Stomach smooth muscle (tissue), 2 donors: ENCODE measurements at regions not wholly inside any gene's neighbourhood (a gene's known extent, or its start where the extent isn't known, plus 50 kb on each side); places are given as distances from the start of the nearest gene placed in this dataset.

ENCODE experiments used
- H3K27ac ChIP-seq: one replicate; pipeline ENCODE4 v1.7.0; 2013; ENCODE audit warnings: mild to moderate bottlenecking, low read length, inconsistent platforms
- H3K27me3 ChIP-seq, 2 donors: one replicate each; pipeline ENCODE4 v1.7.0; 2013; ENCODE audit warnings: low read length in 2 of 2; ENCODE audit not compliant: insufficient read depth in 2 of 2, control insufficient read depth in 1 of 2
- H3K36me3 ChIP-seq, 2 donors: one replicate each; pipeline ENCODE4 v1.7.0; 2013; ENCODE audit warnings: low read length in 2 of 2; ENCODE audit not compliant: control insufficient read depth in 2 of 2, insufficient read depth in 2 of 2
- H3K4me1 ChIP-seq: one replicate; pipeline ENCODE4 v1.7.0; 2013; ENCODE audit warnings: low read length; ENCODE audit not compliant: control insufficient read depth, insufficient read depth
- H3K4me3 ChIP-seq, 2 donors: one replicate each; pipeline ENCODE4 v1.7.0; 2013; ENCODE audit warnings: low read length in 2 of 2
- H3K9ac ChIP-seq, 2 donors: one replicate each; pipeline ENCODE4 v1.7.0; 2013; ENCODE audit warnings: low read length in 2 of 2, mild to moderate bottlenecking in 1 of 2
- H3K9me3 ChIP-seq, 2 donors: one replicate each; pipeline ENCODE4 v1.7.0; 2013; ENCODE audit warnings: low read length in 2 of 2; ENCODE audit not compliant: control insufficient read depth in 2 of 2
- donor health status: healthy.
- donor health status: Pancreatic carcinoma.

DNA sequence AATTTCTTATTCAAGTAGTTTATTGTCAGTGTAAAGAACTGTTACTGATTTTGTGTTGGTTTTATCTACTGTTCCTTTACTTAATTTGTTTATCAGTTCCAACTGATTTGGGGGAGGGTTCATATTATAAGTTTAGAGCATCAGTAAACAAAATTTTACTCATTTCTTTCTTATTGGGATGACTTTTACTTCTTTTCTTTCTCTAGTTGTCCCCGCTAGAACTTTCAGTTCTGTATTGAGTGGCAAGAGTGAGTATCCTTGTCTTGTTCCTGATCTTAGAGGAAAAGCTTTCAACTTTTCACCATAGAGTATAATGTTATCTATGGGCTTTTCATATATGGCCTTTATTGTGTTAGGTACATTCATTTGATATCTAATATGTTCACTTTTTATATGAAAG is 584.1 kb downstream of the LRFN5 start:
- no peaks in the 10 kb centered on the region for H3K36me3 ChIP-seq
- no peaks in the 10 kb centered on the region for H3K27me3 ChIP-seq
- H3K9me3 ChIP-seq, result no peaks in the 10 kb centered on the region
- no peak overlapping the region for H3K9ac ChIP-seq
- peaks cover 4% of the 10 kb centered on the region for H3K4me1 ChIP-seq
- H3K4me3 ChIP-seq, result no peak overlapping the region
- no peak overlapping the region for H3K27ac ChIP-seq

- H3K9ac ChIP-seq, result no peak overlapping the region
- H3K4me3 ChIP-seq, result no peak overlapping the region
- H3K9me3 ChIP-seq, result no peaks in the 10 kb centered on the region
- H3K27me3 ChIP-seq, result no peaks in the 10 kb centered on the region
- no peaks in the 10 kb centered on the region for H3K36me3 ChIP-seq
- H3K27ac ChIP-seq, result no peak overlapping the region
- H3K4me1 ChIP-seq, result no peaks in the 10 kb centered on the region
These were observed 581.2 kb downstream of the LRFN5 start for GRCh38 chr14:42187846-42188245.

- Histone ChIP-seq H3K9me3 (no peaks in the 10 kb centered on the region), H3K36me3 (no peaks in the 10 kb centered on the region), H3K4me3 (no peak overlapping the region), H3K27me3 (no peaks in the 10 kb centered on the region), H3K9ac (no peak overlapping the region), H3K4me1 (no peaks in the 10 kb centered on the region), H3K27ac (no peak overlapping the region)
These were observed 579.0 kb downstream of the LRFN5 start for GRCh38 chr14:42185718-42186117.

DNA sequence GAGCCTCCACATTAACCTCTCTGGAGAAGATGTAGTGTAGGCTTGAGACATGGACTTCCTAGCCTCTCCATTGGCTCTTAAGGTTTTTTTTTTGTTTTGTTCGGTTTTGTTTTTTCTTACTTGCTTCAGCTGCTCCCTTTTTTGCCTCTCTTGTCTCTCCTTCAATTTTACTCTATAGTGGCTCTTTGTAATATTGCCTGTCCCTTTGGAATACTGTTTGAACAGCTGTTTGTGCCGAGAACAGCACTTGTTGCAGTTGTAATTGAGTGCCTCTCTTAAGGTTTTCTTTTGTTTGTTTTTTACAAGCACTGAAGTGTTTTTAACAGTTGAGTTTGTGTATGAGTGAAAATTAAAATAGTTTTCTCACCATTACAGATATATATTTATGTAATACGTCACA is 567.7 kb downstream of the LRFN5 start:
- Histone ChIP-seq H3K4me1 (no peaks in the 10 kb centered on the region), H3K4me3 (no peak overlapping the region), H3K9me3 (no peaks in the 10 kb centered on the region), H3K9ac (no peak overlapping the region), H3K27ac (no peak overlapping the region), H3K27me3 (no peaks in the 10 kb centered on the region), H3K36me3 (no peaks in the 10 kb centered on the region)

- Histone ChIP-seq H3K36me3 (no peaks in the 10 kb centered on the region), H3K4me3 (no peak overlapping the region), H3K9me3 (no peaks in the 10 kb centered on the region), H3K27me3 (no peaks in the 10 kb centered on the region), H3K9ac (no peak overlapping the region), H3K4me1 (no peaks in the 10 kb centered on the region), H3K27ac (no peak overlapping the region)
These were observed 566.5 kb downstream of the LRFN5 start for GRCh38 chr14:42173206-42173605.

- no peak overlapping the region for H3K9ac ChIP-seq
- no peaks in the 10 kb centered on the region for H3K36me3 ChIP-seq
- no peaks in the 10 kb centered on the region for H3K9me3 ChIP-seq
- H3K27me3 ChIP-seq, result no peaks in the 10 kb centered on the region
- H3K27ac ChIP-seq, result no peak overlapping the region
- H3K4me1 ChIP-seq, result no peaks in the 10 kb centered on the region
- H3K4me3 ChIP-seq, result no peak overlapping the region
These were observed 565.6 kb downstream of the LRFN5 start for GRCh38 chr14:42172304-42172703.

- H3K4me1 ChIP-seq, result no peaks in the 10 kb centered on the region
- H3K9ac ChIP-seq, result no peak overlapping the region
- no peaks in the 10 kb centered on the region for H3K36me3 ChIP-seq
- H3K4me3 ChIP-seq, result no peak overlapping the region
- H3K27me3 ChIP-seq, result no peaks in the 10 kb centered on the region
- H3K9me3 ChIP-seq, result no peaks in the 10 kb centered on the region
- no peak overlapping the region for H3K27ac ChIP-seq
These were observed 556.5 kb downstream of the LRFN5 start for GRCh38 chr14:42163136-42163535.

DNA sequence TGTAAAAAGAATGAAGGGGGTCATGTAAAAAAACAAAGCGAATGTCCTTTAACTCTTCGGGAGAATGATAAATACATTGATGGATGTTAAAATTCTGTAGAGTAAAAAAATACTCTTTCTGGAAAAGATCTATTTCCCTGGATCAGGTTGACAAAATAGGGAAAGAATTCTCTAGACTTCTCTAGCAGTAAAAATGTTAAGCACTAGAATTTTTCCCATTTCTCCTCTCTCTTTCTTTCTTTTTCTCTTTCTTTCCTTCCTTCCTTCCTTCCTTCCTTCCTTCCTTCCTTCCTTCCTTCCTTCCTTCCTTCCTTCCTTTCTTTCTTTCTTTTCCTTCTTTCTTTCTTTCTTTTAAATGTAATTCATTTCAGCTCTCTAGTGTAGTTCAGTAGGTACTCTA is 552.5 kb downstream of the LRFN5 start:
- Histone ChIP-seq H3K4me1 (no peaks in the 10 kb centered on the region), H3K36me3 (no peaks in the 10 kb centered on the region), H3K4me3 (no peak overlapping the region), H3K9ac (no peak overlapping the region), H3K27me3 (no peaks in the 10 kb centered on the region), H3K9me3 (no peaks in the 10 kb centered on the region), H3K27ac (no peak overlapping the region)

- no peaks in the 10 kb centered on the region for H3K27me3 ChIP-seq
- H3K9me3 ChIP-seq, result no peaks in the 10 kb centered on the region
- no peak overlapping the region for H3K27ac ChIP-seq
- no peak overlapping the region for H3K4me3 ChIP-seq
- H3K9ac ChIP-seq, result no peak overlapping the region
- H3K4me1 ChIP-seq, result no peaks in the 10 kb centered on the region
- H3K36me3 ChIP-seq, result no peaks in the 10 kb centered on the region
These were observed 543.1 kb downstream of the LRFN5 start for GRCh38 chr14:42149609-42150261.

- no peak overlapping the region for H3K27ac ChIP-seq
- H3K4me1 ChIP-seq, result no peaks in the 10 kb centered on the region
- H3K27me3 ChIP-seq, result no peaks in the 10 kb centered on the region
- H3K9me3 ChIP-seq, result no peaks in the 10 kb centered on the region
- H3K9ac ChIP-seq, result no peak overlapping the region
- H3K4me3 ChIP-seq, result no peak overlapping the region
- no peaks in the 10 kb centered on the region for H3K36me3 ChIP-seq
These were observed 539.1 kb downstream of the LRFN5 start for GRCh38 chr14:42145766-42146165.

DNA sequence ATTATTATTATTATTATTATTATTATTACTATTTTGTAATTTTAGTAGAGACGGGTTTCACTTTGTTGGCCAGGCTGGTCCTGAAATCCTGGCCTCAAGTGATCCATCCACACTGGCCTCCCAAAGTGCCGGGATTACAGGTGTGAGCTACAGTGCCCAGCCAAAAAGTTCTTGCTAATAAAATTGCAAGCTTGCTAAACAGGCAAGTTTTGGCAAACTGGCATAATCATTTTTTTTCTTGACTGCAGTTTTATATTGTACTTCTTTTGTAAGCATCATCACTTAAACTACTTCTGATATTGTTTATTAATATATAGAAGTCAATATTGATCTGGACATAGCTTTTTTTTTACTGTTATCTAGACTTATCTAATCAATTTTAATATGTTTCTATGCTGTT is 536.4 kb downstream of the LRFN5 start:
- Histone ChIP-seq H3K4me1 (no peaks in the 10 kb centered on the region), H3K36me3 (no peaks in the 10 kb centered on the region), H3K9ac (no peak overlapping the region), H3K27ac (no peak overlapping the region), H3K9me3 (no peaks in the 10 kb centered on the region), H3K27me3 (no peaks in the 10 kb centered on the region), H3K4me3 (no peak overlapping the region)
